ENCODE measurements at regions not wholly inside any gene's neighbourhood (a gene's known extent, or its start where the extent isn't known, plus 50 kb on each side); places are given as distances from the start of the nearest gene placed in this dataset.
"Not testable (repeated sequence)": the region's sequence is repeated elsewhere in the genome, so short reads cannot be mapped to it uniquely, and the experiment has no call there.

DNA sequence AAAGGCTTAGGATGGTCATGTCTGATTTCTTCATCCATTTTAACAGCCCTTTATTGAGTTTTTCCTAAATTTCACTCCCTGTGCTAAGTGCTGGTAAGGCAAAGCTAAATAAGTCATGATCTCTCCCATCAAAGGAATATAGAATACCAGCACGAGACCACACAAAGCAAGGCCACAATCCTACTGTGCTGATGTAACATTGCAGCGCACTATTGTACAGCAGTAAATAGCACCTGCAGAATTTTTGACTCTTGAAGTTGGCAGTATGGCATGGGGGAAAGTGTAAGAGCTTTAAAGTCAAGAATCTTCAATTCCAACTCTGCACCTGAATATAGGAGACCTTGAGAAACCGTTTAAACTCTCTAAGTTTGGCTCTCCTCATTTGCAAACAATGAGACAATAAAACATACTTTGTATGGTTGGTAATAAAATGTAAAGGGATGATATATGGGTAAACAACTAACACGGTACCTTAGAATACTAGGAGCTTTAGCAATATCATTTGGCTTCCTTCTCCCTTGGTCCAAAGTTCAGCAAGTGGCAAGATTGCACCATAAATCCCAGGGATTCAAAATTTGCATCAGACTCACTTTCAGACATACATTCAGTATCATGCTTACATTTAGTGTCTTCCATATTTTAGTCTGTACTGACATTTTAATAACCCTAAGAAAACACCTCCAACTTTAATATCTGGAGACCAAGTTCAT, 132.9 kb upstream of the PRDX6 start:
- TF ChIP-seq, protein P1, sequence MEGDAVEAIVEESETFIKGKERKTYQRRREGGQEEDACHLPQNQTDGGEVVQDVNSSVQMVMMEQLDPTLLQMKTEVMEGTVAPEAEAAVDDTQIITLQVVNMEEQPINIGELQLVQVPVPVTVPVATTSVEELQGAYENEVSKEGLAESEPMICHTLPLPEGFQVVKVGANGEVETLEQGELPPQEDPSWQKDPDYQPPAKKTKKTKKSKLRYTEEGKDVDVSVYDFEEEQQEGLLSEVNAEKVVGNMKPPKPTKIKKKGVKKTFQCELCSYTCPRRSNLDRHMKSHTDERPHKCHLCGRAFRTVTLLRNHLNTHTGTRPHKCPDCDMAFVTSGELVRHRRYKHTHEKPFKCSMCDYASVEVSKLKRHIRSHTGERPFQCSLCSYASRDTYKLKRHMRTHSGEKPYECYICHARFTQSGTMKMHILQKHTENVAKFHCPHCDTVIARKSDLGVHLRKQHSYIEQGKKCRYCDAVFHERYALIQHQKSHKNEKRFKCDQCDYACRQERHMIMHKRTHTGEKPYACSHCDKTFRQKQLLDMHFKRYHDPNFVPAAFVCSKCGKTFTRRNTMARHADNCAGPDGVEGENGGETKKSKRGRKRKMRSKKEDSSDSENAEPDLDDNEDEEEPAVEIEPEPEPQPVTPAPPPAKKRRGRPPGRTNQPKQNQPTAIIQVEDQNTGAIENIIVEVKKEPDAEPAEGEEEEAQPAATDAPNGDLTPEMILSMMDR (IDR thresholded peaks at IDR 0.05), result no peak
- no peaks in the 10 kb centered on the region for H3K27me3 ChIP-seq
- no peaks in the 10 kb centered on the region for H3K36me3 ChIP-seq
- no peak overlapping the region for H3K27ac ChIP-seq
- H3K9me3 ChIP-seq, result no peaks in the 10 kb centered on the region
- DNase-seq (no peak), ATAC-seq (no peak)
- H3K4me3 ChIP-seq, result no peak overlapping the region
- H3K4me1 ChIP-seq, result no peaks in the 10 kb centered on the region
- intact Hi-C loops (cut with DNase I), result no loop called here

DNA sequence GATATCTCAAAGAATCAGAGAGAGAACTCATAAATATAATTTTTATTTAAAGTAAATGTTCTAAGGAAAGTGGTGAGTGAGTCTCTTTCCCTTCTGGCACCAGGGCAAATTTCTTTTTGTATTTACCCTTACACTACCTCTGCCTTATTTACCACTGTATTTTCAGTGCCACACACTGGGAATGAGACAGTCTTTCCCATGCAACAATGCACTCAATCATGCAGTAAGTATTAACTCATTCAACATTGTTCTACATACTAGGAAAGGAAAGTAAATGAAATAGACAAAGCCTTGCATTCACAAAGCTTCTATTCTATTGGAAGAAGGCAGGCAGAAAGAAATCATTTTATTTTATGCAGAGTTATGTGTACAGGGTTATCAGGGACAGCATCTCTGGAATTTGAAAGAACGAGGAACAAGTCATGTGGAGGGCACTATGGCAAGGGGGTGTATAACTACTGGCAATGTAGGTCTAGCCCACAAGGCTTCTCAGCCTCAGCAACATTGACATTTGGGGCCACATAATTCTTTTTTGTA, 129.8 kb upstream of the PRDX6 start:
- Histone ChIP-seq H3K9me3 (peaks cover 0 to 11% of the 10 kb centered on the region in 2 donors), H3K27me3 (no peaks in the 10 kb centered on the region), H3K4me1 (no peaks in the 10 kb centered on the region), H3K27ac (no peak overlapping the region), H3K36me3 (no peaks in the 10 kb centered on the region), H3K4me3 (no peak overlapping the region)
- TF ChIP-seq, protein P1 (IDR thresholded peaks at IDR 0.05), result no peak
- no peak for ATAC-seq
- no peak for DNase-seq
- intact Hi-C loops (cut with DNase I), result no loop called here

DNA sequence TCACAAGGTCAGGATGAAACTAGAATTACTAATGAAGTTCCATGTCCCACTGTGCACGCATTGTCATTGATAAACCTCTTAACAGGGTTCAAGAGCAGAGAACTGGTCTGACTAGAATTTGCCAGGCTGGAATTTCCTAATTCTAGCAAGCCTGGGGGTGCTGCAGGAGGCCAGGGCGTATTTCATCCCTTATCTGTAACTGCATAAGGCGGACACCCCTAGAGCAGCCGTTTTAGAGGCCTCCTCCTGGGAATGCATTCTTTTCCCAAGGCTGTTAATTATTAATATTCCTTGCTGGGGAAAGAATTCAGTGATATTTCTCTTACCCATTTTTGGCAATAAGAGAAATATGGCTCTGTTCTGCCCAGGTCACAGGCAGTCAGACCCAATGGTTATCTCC, 124.5 kb upstream of the PRDX6 start:
- DNase-seq; H3K27ac ChIP-seq; H3K4me1 ChIP-seq; H3K27me3 ChIP-seq; ATAC-seq; intact Hi-C loops (cut with DNase I); H3K36me3 ChIP-seq; H3K4me3 ChIP-seq: not testable (repeated sequence)
- peaks cover 0 to 25% of the 10 kb centered on the region in 2 donors for H3K9me3 ChIP-seq

DNA sequence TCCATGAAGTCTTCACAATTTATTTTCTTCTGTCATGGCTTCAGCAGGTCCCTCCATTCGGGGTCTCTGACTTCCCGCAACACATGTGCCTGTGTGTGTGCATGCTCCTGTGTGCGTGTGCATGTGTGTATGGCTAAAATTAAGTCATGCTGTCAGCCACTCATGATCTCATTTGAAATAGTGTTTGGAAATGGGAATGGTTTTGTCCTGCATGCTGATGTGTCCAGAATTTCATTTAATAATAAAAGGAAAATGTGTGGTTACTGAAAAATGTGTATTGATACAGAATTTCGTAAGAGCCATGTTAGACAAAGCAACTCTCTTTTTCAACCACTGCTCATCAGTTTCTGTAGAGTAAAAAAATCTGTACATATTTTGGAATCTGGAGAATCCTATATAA, 123.8 kb upstream of the PRDX6 start:
- Histone ChIP-seq H3K4me3 (no peak overlapping the region), H3K27ac (no peak overlapping the region), H3K36me3 (no peaks in the 10 kb centered on the region), H3K27me3 (no peaks in the 10 kb centered on the region), H3K9me3 (peaks cover 0 to 25% of the 10 kb centered on the region in 2 donors), H3K4me1 (no peaks in the 10 kb centered on the region)
- TF ChIP-seq, protein P1 (IDR thresholded peaks at IDR 0.05), result no peak
- intact Hi-C loops (cut with DNase I), result no loop called here
- ATAC-seq (no peak), DNase-seq (no peak)

DNA sequence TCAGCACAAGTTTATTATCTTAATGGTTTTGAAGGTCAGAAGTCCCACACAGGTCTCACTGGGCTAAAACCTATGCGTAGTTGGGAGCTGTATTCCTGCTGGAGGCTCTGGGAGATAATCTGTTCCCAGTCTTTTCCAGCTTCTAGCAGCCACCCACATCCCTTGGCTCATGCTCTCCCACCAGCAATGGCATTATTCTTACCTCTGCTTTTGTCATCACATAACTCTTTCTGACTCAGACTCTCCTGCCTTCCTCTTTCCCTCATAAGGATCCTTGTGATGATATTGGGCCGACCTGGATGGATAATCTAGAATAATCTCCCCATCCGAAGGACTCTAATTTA, 122.2 kb upstream of the PRDX6 start:
- Histone ChIP-seq H3K9me3 (peaks cover 0 to 25% of the 10 kb centered on the region in 2 donors), H3K4me3 (no peak overlapping the region), H3K27me3 (no peaks in the 10 kb centered on the region), H3K4me1 (no peaks in the 10 kb centered on the region), H3K36me3 (no peaks in the 10 kb centered on the region), H3K27ac (no peak overlapping the region)
- no peak for DNase-seq
- ATAC-seq, result no peak
- intact Hi-C loops (cut with DNase I), result no loop called here
- TF ChIP-seq, protein P1 (IDR thresholded peaks at IDR 0.05), result no peak
